Loucy (cell line): ENCODE measurements at regions not wholly inside any gene's neighbourhood (a gene's known extent, or its start where the extent isn't known, plus 50 kb on each side); places are given as distances from the start of the nearest gene placed in this dataset.

ENCODE experiments used
- CTCF ChIP-seq: fragments of 200-600 bp; sonication (generic); conservative IDR thresholded peaks from 2 replicates; pipeline ENCODE4 v1.5.1; 2014; ENCODE audit warnings: mild to moderate bottlenecking, antibody characterized with exemption, low read length
- EZH2phosphoT487 ChIP-seq: fragments of 200-600 bp; IDR thresholded peaks from 2 replicates; pipeline ENCODE4 v1.6.1; 2018; ENCODE audit warnings: antibody characterized with exemption, mild to moderate bottlenecking, moderate library complexity, borderline replicate concordance

GRCh38 chr16:26345966-26346365 lies 654.2 kb downstream of the HS3ST4 start:
- TF ChIP-seq CTCF = no peak
- TF ChIP-seq EZH2phosphoT487 = no peak
